Panc1 (cell line): ENCODE measurements at regions not wholly inside any gene's neighbourhood (a gene's known extent, or its start where the extent isn't known, plus 50 kb on each side); places are given as distances from the start of the nearest gene placed in this dataset.

ENCODE experiments used
- ATAC-seq: fragments of 200-7000 bp; cut with Tn5 transposase; 2 replicates; pipeline ENCODE4 v1.9.1; 2020; ENCODE audit warnings: mild to moderate bottlenecking, moderate library complexity
- BruUV-seq: library from RNA; stranded (reverse); fragments of 400-500 nt; replicated peaks from 2 replicates; lab custom pipeline; 2021; lab: Mats Ljungman, UMichigan
- CTCF ChIA-PET: fragments of 300-600 bp; sonication (Branson Sonifier 250); formaldehyde crosslinking; loops from one replicate; lab custom pipeline; 2022; ENCODE audit warnings: antibody characterized with exemption; lab: Charles Lee
- POLR2A ChIA-PET: fragments of 300-600 bp; sonication (Branson Sonifier 250); formaldehyde crosslinking; loops from one replicate; lab custom pipeline; 2022; ENCODE audit warnings: antibody characterized with exemption; lab: Charles Lee
- DNase-seq: peaks from one replicate; pipeline ENCODE4 v3.0.0-alpha.2; 2010; ENCODE audit warnings: low read depth, low spot score
- H3K27ac ChIP-seq: 2 replicates; pipeline ENCODE4 v1.5.1; 2011; ENCODE audit warnings: mild to moderate bottlenecking, low read length, inconsistent platforms
- H3K27me3 ChIP-seq: fragments of 200-500 bp; sonication (Bioruptor generic); 2 replicates; pipeline ENCODE4 v1.6.0; 2014; ENCODE audit warnings: low read length, inconsistent platforms; ENCODE audit not compliant: control insufficient read depth, insufficient read depth
- H3K36me3 ChIP-seq: fragments of 200-500 bp; sonication (Bioruptor generic); 2 replicates; pipeline ENCODE4 v1.5.1; 2014; ENCODE audit warnings: inconsistent platforms, mild to moderate bottlenecking, low read length, moderate library complexity; ENCODE audit not compliant: control insufficient read depth, insufficient read depth
- H3K4me1 ChIP-seq: 2 replicates; pipeline ENCODE4 v1.5.1; 2011; ENCODE audit warnings: inconsistent platforms, mild to moderate bottlenecking, low read length, moderate library complexity; ENCODE audit not compliant: control insufficient read depth, insufficient read depth
- H3K4me3 ChIP-seq, 2 experiments: 2 replicates each; pipeline ENCODE4 v1.5.1; 2011 to 2012; ENCODE audit warnings: low read depth in 2 of 2, low read length in 2 of 2, mild to moderate bottlenecking in 2 of 2, inconsistent platforms in 1 of 2, moderate library complexity in 1 of 2
- H3K9me3 ChIP-seq: fragments of 200-500 bp; sonication (Bioruptor generic); 2 replicates; pipeline ENCODE4 v1.5.1; 2014; ENCODE audit warnings: low read depth, mild to moderate bottlenecking, inconsistent platforms, low read length, moderate library complexity; ENCODE audit not compliant: control insufficient read depth, insufficient read depth
- CTCF ChIP-seq: fragments of 450-650 bp; IDR thresholded peaks from 2 replicates; pipeline ENCODE4 v1.5.1; 2017; ENCODE audit warnings: mild to moderate bottlenecking
- POLR2AphosphoS5 ChIP-seq: IDR thresholded peaks from 2 replicates; pipeline ENCODE4 v1.6.1; 2012; ENCODE audit warnings: mild to moderate bottlenecking, low read depth, low read length, moderate library complexity
- REST ChIP-seq, 2 experiments: IDR thresholded peaks; 2 replicates each; pipeline ENCODE4 v1.6.1; 2011 to 2012; ENCODE audit warnings: low read depth in 2 of 2, control low read depth in 1 of 2, low read length in 1 of 2, mild to moderate bottlenecking in 1 of 2, moderate library complexity in 1 of 2; ENCODE audit not compliant: insufficient read depth in 1 of 2
- SIN3A ChIP-seq: IDR thresholded peaks from 2 replicates; pipeline ENCODE4 v1.6.1; 2012; ENCODE audit warnings: low read depth, mild to moderate bottlenecking, low read length, moderate library complexity, borderline replicate concordance; ENCODE audit not compliant: insufficient read depth
- TCF7L2 ChIP-seq: IDR thresholded peaks from 2 replicates; pipeline ENCODE4 v1.6.1; 2011; ENCODE audit warnings: mild to moderate bottlenecking, low read depth, low read length, inconsistent platforms
- in situ Hi-C: cut with HindIII; loops from 2 replicates; pipeline ENCODE4 v1.10.0; 2016; ENCODE audit warnings: low sequenced_read_pairs, low pct_unique_long_range_greater_than_20kb
- intact Hi-C: fragments of 100-400 bp; cut with micrococcal nuclease; formaldehyde crosslinking; loops from one replicate; pipeline ENCODE4 v1.10.0; 2022; ENCODE audit not compliant: unreplicated experiment

- Histone ChIP-seq H3K9me3 (no peaks in the 10 kb centered on the region; the same call in 1 of the 2 replicates), H3K27me3 (no peaks in the 10 kb centered on the region), H3K4me1 (no peaks in the 10 kb centered on the region), H3K36me3 (no peaks in the 10 kb centered on the region), H3K27ac (no peak overlapping the region), H3K4me3 (no peak overlapping the region)
- TF ChIP-seq POLR2AphosphoS5 (no peak), SIN3A (no peak), REST (IDR thresholded peaks at IDR 0.05; ENCODE audit: insufficient read depth in 1 of 2, low read depth in 2 of 2, low read length in 1 of 2) (no peak), TCF7L2 (no peak), CTCF (no peak)
- in situ Hi-C loops (no loop called here), intact Hi-C loops (no loop called here)
- CTCF ChIA-PET: no interaction called here
- no peak for DNase-seq
- ATAC-seq: no peak
- BruUV-seq: no TSS peak
- POLR2A ChIA-PET: no interaction called here
Measured at GRCh38 chr7:1339611-1340010, 106.9 kb downstream of the UNCX start.

GRCh38 chr7:1340031-1340430 is 107.4 kb downstream of the UNCX start:
- Histone ChIP-seq H3K27ac (no peak overlapping the region), H3K9me3 (no peaks in the 10 kb centered on the region; the same call in 1 of the 2 replicates), H3K4me3 (no peak overlapping the region), H3K4me1 (no peaks in the 10 kb centered on the region), H3K36me3 (no peaks in the 10 kb centered on the region), H3K27me3 (no peaks in the 10 kb centered on the region)
- no peak for TF ChIP-seq REST (IDR thresholded peaks at IDR 0.05; ENCODE audit: insufficient read depth in 1 of 2, low read depth in 2 of 2, low read length in 1 of 2)
- no peak for TF ChIP-seq CTCF
- no peak for TF ChIP-seq SIN3A
- no peak for TF ChIP-seq POLR2AphosphoS5
- no peak for TF ChIP-seq TCF7L2
- in situ Hi-C loops (no loop called here), intact Hi-C loops (no loop called here)
- no TSS peak for BruUV-seq
- POLR2A ChIA-PET: no interaction called here
- CTCF ChIA-PET: no interaction called here
- no peak for DNase-seq
- no peak for ATAC-seq
